RWPE2 (cell line): ENCODE measurements at regions not wholly inside any gene's neighbourhood (a gene's known extent, or its start where the extent isn't known, plus 50 kb on each side); places are given as distances from the start of the nearest gene placed in this dataset.

Experiments used
- ATAC-seq: fragments of 200-7000 bp; cut with Tn5 transposase; 3 replicates; pipeline ENCODE4 v1.9.1; 2021; ENCODE audit warnings: low read depth
- DNase-seq: peaks from one replicate; pipeline ENCODE4 v3.0.0-alpha.2; 2020; ENCODE audit warnings: low spot score
- H3K27ac ChIP-seq: fragments of 450-650 bp; 2 replicates; pipeline ENCODE4 v1.5.1; 2017; ENCODE audit warnings: mild to moderate bottlenecking; ENCODE audit not compliant: poor library complexity, severe bottlenecking
- H3K27me3 ChIP-seq: fragments of 250-450 bp; sonication (Bioruptor Pico); 2 replicates; pipeline ENCODE4 v1.5.1; 2021; ENCODE audit warnings: mild to moderate bottlenecking, moderate library complexity; ENCODE audit not compliant: insufficient read depth, poor library complexity, severe bottlenecking
- H3K36me3 ChIP-seq: fragments of 250-450 bp; sonication (Bioruptor Pico); 2 replicates; pipeline ENCODE4 v1.5.1; 2020; ENCODE audit warnings: low read depth, mild to moderate bottlenecking, moderate library complexity
- H3K4me1 ChIP-seq: fragments of 250-450 bp; sonication (Bioruptor Pico); 2 replicates; pipeline ENCODE4 v1.5.1; 2021; ENCODE audit warnings: mild to moderate bottlenecking, moderate library complexity; ENCODE audit not compliant: insufficient read depth, poor library complexity, severe bottlenecking
- H3K4me3 ChIP-seq: fragments of 250-450 bp; sonication (Bioruptor Pico); 2 replicates; pipeline ENCODE4 v1.5.1; 2021; ENCODE audit warnings: mild to moderate bottlenecking, moderate library complexity; ENCODE audit not compliant: severe bottlenecking
- H3K9me3 ChIP-seq: fragments of 250-450 bp; sonication (Bioruptor Pico); 2 replicates; pipeline ENCODE4 v1.5.1; 2021; ENCODE audit warnings: mild to moderate bottlenecking, moderate library complexity; ENCODE audit not compliant: severe bottlenecking
- TF ChIP-seq, protein P1 (sequence below): fragments of 450-650 bp; IDR thresholded peaks from one replicate; pipeline ENCODE4 v1.5.1; 2017; ENCODE audit warnings: mild to moderate bottlenecking, moderate library complexity; ENCODE audit not compliant: poor library complexity, severe bottlenecking

DNA sequence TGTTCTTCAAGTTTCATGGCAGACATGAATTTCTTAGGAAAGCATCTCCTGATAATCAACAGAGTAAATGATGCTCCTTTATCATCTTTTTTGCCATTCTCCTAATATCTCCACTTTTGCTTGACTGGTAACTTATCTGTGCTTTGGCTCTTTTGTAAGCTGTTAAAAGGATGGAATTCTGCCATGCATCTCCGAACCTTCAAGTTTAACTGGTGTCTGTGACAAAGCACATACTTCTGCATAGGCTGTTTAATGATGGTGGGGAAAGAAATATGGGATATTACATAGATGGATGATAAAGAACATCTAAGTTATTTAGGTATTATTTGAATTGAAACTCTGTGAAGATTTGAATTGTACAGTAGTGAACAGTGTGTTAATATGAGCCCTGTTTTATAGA lies 866.9 kb upstream of the SLITRK1 start:
- Histone ChIP-seq H3K27ac (no peak overlapping the region), H3K27me3 (no peaks in the 10 kb centered on the region), H3K36me3 (no peaks in the 10 kb centered on the region), H3K4me3 (no peak overlapping the region), H3K9me3 (no peaks in the 10 kb centered on the region), H3K4me1 (no peaks in the 10 kb centered on the region)
- ATAC-seq, result no peak
- TF ChIP-seq, protein P1, sequence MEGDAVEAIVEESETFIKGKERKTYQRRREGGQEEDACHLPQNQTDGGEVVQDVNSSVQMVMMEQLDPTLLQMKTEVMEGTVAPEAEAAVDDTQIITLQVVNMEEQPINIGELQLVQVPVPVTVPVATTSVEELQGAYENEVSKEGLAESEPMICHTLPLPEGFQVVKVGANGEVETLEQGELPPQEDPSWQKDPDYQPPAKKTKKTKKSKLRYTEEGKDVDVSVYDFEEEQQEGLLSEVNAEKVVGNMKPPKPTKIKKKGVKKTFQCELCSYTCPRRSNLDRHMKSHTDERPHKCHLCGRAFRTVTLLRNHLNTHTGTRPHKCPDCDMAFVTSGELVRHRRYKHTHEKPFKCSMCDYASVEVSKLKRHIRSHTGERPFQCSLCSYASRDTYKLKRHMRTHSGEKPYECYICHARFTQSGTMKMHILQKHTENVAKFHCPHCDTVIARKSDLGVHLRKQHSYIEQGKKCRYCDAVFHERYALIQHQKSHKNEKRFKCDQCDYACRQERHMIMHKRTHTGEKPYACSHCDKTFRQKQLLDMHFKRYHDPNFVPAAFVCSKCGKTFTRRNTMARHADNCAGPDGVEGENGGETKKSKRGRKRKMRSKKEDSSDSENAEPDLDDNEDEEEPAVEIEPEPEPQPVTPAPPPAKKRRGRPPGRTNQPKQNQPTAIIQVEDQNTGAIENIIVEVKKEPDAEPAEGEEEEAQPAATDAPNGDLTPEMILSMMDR, result no peak
- DNase-seq, result no peak

DNA sequence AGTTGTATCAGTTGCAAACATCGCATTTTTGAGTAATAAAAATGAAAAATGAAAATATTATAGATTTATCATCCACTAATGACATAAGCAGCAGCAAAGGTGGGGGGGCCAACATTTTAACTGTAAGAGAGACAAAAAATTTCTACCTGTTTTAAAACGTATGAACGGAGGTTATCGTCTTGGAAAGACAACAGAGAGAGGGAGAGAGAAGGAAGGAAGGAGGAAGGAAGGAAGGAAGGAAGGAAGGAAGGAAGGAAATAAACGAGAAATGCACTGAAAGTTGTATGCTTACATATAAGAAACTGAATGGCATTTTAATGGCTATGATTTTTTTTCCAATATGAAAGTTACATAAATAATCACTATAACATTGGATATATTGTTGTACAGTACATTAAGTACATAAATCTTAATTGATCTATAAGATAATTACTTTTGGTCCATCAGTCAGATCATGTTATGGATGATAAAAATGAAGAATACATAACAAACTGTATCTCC lies 862.8 kb upstream of the SLITRK1 start:
- TF ChIP-seq, protein P1, result no peak
- Histone ChIP-seq H3K27ac (no peak overlapping the region), H3K27me3 (no peaks in the 10 kb centered on the region), H3K4me1 (no peaks in the 10 kb centered on the region), H3K9me3 (no peaks in the 10 kb centered on the region), H3K36me3 (no peaks in the 10 kb centered on the region), H3K4me3 (no peak overlapping the region)
- DNase-seq, result no peak
- ATAC-seq, result no peak

DNA sequence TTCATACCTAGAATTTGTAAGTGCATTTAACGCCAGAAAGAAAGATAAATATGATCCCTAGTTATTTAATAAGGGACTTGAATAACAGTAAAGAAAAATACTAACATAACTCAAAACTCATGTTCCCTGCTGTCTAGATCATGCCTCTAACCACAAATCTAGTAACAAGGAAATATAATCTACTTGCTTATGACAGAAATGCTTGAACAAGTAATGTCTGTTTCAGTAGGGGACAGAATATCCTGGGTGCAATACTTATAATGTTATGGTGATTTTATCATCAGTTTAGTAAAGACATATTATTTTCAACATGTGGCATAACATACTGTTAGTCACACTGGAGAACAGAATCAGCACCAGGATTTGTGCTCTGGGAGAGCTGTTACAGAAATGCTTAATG lies 861.9 kb upstream of the SLITRK1 start:
- H3K27me3 ChIP-seq, result no peaks in the 10 kb centered on the region
- H3K36me3 ChIP-seq, result no peaks in the 10 kb centered on the region
- no peak for DNase-seq
- ATAC-seq, result no peak
- no peaks in the 10 kb centered on the region for H3K9me3 ChIP-seq
- H3K4me1 ChIP-seq, result no peaks in the 10 kb centered on the region
- H3K4me3 ChIP-seq, result no peak overlapping the region
- TF ChIP-seq, protein P1, result no peak
- H3K27ac ChIP-seq, result no peak overlapping the region

DNA sequence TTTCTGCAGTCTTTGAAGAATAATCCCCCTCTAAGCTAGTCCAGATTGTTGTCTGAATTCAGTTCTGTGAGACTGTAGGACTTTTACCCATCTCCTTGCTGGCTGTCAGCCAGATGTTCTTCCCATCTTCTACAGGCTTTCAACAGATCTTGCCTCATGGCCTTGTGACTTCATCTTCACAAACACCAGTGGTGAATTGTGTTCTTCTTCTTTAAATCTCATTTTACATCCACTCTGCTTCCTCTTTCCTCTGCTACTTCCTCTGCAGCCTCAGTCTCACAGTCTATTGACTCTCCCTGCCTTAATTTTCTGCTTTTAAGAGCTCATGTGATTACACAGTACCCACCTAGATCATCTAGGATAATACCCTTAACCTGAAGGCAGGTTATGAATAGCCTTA lies 859.0 kb upstream of the SLITRK1 start:
- no peak overlapping the region for H3K4me3 ChIP-seq
- ATAC-seq, result no peak
- TF ChIP-seq, protein P1, result no peak
- no peak overlapping the region for H3K27ac ChIP-seq
- H3K9me3 ChIP-seq, result no peaks in the 10 kb centered on the region
- no peak for DNase-seq
- H3K27me3 ChIP-seq, result no peaks in the 10 kb centered on the region
- H3K4me1 ChIP-seq, result no peaks in the 10 kb centered on the region
- no peaks in the 10 kb centered on the region for H3K36me3 ChIP-seq

DNA sequence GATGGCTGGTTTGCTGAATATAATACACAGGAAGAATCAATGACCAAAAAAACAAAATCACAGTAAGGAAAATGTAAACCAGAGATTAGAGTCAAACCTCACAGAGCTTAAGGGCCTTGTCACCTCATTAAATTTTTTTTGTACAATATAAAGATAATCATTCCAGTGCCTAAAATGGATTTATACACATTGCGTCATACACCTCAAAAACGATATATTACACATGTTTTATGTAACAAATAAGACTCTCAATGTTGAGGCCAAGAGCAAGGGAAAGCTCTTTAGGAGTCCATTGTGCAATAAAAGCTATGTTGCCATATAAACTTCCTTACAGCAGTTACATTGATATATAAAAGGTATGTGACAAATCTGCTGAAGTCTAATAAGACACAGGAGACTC lies 856.7 kb upstream of the SLITRK1 start:
- Histone ChIP-seq H3K36me3 (no peaks in the 10 kb centered on the region), H3K9me3 (no peaks in the 10 kb centered on the region), H3K4me3 (no peak overlapping the region), H3K27ac (no peak overlapping the region), H3K4me1 (no peaks in the 10 kb centered on the region), H3K27me3 (no peaks in the 10 kb centered on the region)
- ATAC-seq (no peak), DNase-seq (no peak)
- TF ChIP-seq, protein P1, result no peak
